ENCODE measurements at regions not wholly inside any gene's neighbourhood (a gene's known extent, or its start where the extent isn't known, plus 50 kb on each side); places are given as distances from the start of the nearest gene placed in this dataset.
A peak's percentile ranks its signal among the peaks of the same experiment; 100 is the strongest.

DNA sequence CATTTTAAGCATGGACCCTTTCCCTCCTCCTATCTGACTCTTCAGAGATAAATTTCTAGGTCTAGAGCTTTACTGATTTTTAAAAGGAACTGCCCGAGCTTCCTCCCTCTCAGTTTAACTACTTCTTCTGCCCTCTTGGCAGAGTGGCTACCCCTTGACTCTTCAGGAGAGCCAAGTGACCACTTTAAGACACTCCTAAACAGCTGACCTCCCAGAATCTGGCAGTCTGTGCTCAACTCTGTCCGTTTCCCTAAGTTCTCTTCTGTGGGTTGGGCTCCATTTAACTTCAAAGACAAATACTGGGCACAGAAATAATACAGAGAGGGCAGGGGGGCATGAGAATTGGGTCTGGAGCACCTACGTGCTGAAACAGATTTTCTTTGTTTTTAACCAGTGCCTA is 196.3 kb upstream of the FOXD3 start:
- no peak for DNase-seq

- peak; percentile 3 for DNase-seq
Measured at GRCh38 chr1:63127376-63127775, 195.0 kb upstream of the FOXD3 start.

GRCh38 chr1:63128556-63128955 is 193.8 kb upstream of the FOXD3 start:
- no peak for DNase-seq

GRCh38 chr1:63129184-63129583 is 193.2 kb upstream of the FOXD3 start:
- no peak for DNase-seq

- no peak for DNase-seq
Measured at GRCh38 chr1:63129855-63130254, 192.5 kb upstream of the FOXD3 start.

- no peak for DNase-seq
Measured at GRCh38 chr1:63134501-63135173, 187.7 kb upstream of the FOXD3 start.

DNA sequence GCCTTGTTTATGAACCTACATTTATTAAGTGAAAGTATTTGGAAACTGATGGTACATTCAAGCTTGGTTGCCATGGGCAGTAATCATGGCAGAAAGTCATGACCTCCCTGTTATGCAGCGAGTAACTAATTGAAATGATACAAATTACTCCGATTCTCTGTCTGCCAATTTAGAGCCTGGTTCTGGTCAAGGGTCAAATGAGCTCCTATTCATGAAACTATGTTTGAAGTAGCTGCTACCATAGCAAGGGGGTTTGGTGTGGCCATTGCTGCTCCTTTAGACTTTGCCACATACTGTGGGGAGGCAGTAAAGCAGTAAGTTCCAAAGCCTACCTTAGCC is 187.2 kb upstream of the FOXD3 start:
- no peak for DNase-seq

DNA sequence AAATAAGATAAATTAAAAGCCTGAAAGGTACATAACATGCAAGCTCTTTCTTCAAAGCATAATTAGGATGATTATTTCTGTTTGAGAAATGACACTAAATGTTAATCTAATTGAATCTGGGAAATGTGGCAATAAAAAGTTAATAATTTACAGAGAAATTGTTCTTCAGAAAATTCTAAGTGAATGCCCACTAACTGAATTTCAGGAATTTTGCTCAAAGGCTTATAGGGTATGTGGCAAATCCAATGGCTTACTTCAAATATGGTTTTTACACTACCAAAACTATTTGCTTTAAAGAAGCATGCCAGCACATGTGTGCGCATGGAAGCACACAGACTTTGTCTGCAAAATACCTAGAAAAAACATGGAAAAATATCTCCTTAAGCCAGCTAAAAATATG is 186.6 kb upstream of the FOXD3 start:
- DNase-seq: no peak

- no peak for DNase-seq
Measured at GRCh38 chr1:63142001-63142400, 180.4 kb upstream of the FOXD3 start.

DNA sequence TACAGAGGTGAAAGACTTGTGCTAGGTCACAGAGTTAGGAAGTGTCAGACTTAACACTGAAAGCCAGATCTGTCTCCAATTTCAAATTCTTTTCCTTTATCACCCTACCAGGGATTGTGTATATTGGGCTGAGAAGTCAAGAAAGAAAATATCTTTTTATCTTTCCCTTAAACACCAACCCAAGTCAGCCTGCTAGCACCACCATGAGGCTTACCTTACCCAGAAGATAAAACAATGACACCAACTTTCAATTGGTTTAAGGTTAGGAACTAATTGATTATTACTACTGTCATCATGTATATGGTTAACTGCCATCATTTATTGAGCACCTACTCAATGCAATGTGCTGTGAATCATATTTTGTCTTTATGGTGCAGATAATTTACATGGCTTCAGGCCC is 178.9 kb upstream of the FOXD3 start:
- DNase-seq: no peak

DNA sequence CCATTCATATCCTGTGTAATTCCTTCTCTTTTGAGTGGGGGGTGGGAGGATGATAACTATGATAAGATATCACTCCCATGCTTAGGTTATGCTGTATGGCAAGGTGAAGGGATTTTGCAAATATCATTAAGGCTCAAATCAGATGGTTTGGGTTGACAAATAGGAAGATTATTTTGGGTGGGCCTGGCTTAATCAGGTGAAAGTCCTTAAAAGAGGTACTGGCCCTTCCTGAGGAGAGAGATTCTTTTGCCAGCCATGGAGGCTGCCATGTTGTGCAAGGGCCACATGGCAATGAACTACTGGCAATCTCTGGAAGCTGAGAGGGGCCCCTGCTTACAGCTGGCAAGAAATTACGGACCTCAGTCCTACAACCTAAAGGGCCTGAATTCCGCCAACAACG is 174.6 kb upstream of the FOXD3 start:
- no peak for DNase-seq

DNA sequence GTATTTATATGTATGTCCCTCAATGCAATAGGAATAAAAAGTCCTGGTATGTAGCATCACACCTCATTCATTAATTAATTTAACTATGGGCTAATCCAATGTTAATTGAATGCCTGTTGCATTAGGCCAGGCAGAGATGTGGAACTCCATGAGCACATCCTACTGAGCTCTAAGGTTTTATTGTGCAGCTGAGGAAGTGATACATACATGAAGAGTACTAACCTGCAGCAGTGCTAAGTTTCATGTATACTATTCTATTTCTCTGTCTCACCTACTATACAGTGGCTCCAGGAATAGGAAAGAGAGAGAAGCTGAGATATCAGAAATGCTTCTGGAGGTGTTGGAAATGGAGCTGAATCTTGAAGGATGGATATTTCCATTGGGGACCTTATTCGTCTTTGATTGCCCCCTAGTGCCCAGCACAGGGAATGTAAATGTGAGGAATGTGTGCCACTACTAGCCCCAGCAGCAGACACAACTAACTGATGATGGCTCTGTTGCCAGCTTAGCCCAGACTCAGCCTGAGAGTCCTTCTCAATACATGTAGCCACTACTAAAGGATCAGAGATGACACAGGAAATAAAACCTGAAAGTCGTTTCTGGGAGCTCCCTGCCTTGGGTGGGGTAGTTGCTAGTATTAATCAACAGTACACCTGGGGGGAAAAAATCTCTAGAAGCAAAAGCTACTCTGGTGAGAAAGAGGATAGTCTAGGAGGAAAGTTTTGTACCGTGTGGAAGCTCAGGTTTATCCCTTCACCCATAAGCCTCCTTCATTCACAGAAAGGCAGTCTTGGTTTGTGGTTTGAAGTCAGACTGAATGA is 173.3 kb upstream of the FOXD3 start:
- peak; percentile 64 for DNase-seq

DNA sequence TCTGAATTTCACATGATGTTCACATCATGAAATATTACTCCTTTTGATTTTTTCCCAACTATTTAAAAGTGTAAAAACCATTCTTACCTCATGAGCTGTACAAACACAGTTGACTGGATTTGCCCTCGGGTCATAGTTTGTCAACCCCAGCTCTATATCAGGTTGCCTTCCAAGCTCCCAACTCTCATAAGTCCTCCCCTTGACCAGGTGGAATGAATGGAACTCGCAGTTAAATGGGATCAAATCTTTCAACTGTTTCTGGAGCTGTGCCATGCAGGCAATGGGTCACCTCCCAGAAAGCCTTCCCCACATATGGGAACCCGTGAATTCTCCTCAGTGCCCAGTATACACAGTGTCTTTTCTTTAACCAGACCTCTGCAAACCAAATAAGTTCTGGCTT is 169.8 kb upstream of the FOXD3 start:
- DNase-seq: no peak

DNA sequence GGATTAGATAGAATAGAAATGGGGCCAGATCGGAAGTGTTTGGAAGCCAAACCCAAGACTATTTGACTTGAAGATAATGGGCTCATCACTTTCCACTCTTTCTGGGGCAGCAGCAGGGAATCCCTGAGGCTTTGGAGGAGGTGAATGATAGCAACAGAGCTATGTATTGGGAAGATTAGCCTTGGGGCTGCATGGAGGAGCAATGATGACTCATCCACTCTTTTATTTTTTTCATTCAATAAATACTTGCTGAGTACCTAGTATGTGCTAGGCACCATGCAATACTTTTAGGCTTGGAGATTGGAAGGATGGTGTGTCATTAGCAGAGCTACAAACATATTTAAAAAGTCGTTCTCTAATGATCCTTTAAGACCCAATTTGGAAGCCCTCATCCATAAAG is 166.9 kb upstream of the FOXD3 start:
- no peak for DNase-seq

DNA sequence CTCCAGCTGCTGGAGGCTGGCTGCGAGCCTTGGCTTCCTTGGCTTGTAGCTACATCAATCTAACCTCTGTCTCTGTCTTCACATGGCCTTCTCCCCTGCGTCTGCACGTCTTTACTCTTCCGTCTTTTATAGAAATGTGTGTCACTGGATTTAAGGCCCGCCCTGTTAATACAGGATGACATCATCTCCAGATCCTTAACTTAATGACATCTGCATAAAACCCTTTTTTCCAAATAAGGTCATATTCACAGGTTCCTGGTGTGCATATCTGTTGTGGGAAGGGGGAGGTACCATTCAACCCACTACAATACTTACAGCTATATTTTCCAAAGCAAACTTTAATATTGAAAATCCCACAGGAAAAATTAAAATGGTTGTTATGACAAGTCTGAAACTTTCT is 165.3 kb upstream of the FOXD3 start:
- no peak for DNase-seq

DNA sequence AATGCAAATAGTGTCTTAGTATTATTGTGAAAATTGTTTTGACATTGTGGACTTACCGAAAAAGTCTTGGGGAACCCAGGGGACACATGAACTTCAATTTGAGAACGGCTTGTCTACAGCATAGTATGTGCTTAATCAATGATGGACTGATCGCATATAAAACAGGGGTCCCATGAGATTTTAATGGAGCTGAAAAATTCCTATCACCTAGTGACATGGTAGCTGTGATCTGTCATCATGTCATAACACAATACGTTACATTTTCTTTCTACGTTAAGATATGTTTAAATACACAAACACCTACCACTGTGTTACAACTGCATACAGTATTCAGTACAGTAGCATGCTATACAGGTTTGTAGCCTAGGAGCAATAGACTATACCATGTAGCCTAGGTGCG is 153.3 kb upstream of the FOXD3 start:
- DNase-seq: no peak

DNA sequence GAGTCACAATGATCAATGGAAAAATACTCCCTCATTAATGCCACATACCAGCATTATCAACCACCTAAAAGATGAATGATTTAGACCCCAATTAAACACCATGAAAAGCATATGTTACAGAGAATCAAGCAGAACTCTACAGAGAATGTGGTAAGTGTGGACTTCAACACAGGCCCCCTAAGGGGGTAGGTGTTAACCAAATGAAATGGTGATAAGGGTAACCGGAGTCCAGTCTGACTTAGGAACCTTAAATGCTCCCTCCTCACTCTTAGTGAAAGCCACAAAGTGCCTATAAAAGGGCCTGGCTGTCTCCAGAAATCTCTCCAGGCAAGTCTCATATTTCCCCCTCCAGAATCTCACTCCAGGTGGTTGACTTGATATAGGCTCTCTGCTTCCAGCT is 149.2 kb upstream of the FOXD3 start:
- no peak for DNase-seq

DNA sequence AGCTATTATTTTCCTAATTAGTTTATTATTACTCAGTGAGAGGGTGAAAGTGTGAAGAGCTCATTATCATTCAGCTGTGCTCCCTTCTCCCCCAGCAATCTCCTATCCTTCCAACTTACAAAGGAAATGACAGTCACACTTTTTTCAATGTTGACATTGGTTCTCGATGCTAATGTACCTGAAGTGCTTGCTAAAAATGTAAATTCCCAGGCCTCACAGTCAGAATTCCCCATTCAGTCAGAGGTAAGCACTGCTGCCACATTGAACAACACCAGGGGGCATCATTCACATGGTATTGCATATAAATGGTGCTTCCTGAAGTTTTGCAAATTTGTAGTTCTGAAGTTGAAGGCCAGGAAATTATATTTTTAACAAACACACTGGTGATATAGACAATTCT is 132.7 kb upstream of the FOXD3 start:
- peak; percentile 16 for DNase-seq

- no peak for DNase-seq
Measured at GRCh38 chr1:63190171-63190570, 132.2 kb upstream of the FOXD3 start.

- peak; percentile 59 for DNase-seq
Measured at GRCh38 chr1:63198871-63199394, 123.4 kb upstream of the FOXD3 start.

DNA sequence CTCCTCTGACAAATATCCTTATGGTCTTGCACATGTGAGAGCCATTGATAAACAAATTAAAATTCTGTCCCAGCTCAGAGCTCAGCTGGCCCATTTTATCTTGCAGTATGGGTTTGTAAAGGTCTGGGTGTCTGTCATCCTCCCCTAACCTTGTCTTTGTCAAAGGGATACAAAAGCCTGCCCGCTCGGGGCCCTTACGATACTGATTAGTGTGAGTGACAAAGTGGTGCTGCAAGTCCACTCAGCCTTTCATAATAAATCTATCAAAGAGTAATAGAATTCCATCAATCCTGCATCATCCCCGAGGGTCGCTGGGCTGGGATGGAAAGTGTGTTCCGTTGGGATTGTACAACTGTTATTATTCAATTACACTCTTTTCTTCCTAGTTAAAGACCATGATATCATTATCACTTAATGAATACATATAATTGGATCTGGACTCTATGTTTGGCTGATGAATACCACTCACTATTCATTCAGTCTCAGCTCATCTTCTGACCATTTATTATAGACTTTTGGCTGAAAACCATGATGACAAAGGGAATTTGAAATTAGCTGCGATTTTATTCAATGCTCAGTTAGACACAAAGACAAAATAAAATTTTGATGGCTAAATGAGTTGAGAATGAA is 122.5 kb upstream of the FOXD3 start:
- DNase-seq: no peak

DNA sequence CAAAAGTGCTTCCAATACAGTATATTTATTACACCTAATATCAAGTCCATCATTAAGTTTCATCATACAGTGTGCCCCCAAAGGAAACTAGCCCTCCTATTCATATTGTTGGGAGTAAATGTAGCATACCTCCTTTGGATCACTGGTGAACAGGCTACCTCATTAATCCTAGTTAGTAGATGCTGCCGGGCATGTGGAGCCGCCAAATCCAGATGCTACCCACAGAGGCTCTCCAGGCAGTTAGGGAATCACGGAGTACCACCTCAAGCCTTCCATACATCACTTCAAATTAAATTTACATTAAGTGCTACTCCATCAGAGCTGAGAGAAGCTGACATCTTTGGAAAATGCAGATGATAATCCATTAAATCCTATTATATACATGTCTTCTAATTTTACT is 121.7 kb upstream of the FOXD3 start:
- DNase-seq: no peak

- DNase-seq: no peak
Measured at GRCh38 chr1:63203641-63204040, 118.7 kb upstream of the FOXD3 start.

GRCh38 chr1:63205776-63206175 is 116.6 kb upstream of the FOXD3 start:
- DNase-seq: no peak

Measured in hematopoietic multipotent progenitor cell treated with erythropoietin and hydrocortisone succinate and interleukin-3 and kit ligand, for 4 days (in vitro differentiated cells).